ENCODE measurements at regions not wholly inside any gene's neighbourhood (a gene's known extent, or its start where the extent isn't known, plus 50 kb on each side); places are given as distances from the start of the nearest gene placed in this dataset.

GRCh38 chr10:105718207-105718995, 1077.3 kb downstream of the SORCS3 start:
- intact Hi-C loops (cut with micrococcal nuclease) = no loop called here
- DNase-seq (no peak), ATAC-seq (no peak)
- POLR2A ChIA-PET = no interaction called here
- H3K27me3 Mint-ChIP-seq = no peaks in the 10 kb centered on the region
- H3K27ac Mint-ChIP-seq = no peak overlapping the region
- H3K4me1 Mint-ChIP-seq (ENCODE audit: low read depth) = no peaks in the 10 kb centered on the region
- no peaks in the 10 kb centered on the region for H3K9me3 Mint-ChIP-seq
- H3K4me3 Mint-ChIP-seq = no peak overlapping the region
- CTCF ChIA-PET = no interaction called here
- TF ChIP-seq CTCF (IDR thresholded peaks at IDR 0.05) = no peak
- no peaks in the 10 kb centered on the region for H3K36me3 Mint-ChIP-seq (ENCODE audit: low read depth)

GRCh38 chr10:105714728-105715127, 1073.6 kb downstream of the SORCS3 start:
- H3K4me3 Mint-ChIP-seq = no peak overlapping the region
- ChIA-PET CTCF (no interaction called here), POLR2A (no interaction called here)
- peaks cover 3% of the 10 kb centered on the region for H3K9me3 Mint-ChIP-seq
- ATAC-seq (no peak), DNase-seq (no peak)
- TF ChIP-seq CTCF (IDR thresholded peaks at IDR 0.05) = no peak
- H3K4me1 Mint-ChIP-seq (ENCODE audit: low read depth) = no peaks in the 10 kb centered on the region
- no peaks in the 10 kb centered on the region for H3K27me3 Mint-ChIP-seq
- no peak overlapping the region for H3K27ac Mint-ChIP-seq
- no peaks in the 10 kb centered on the region for H3K36me3 Mint-ChIP-seq (ENCODE audit: low read depth)
- intact Hi-C loops (cut with micrococcal nuclease) = no loop called here

GRCh38 chr10:105707603-105708002, 1066.5 kb downstream of the SORCS3 start:
- Mint-ChIP-seq H3K9me3 (peaks cover 3% of the 10 kb centered on the region), H3K27ac (no peak overlapping the region), H3K36me3 (ENCODE audit: low read depth) (no peaks in the 10 kb centered on the region), H3K4me3 (no peak overlapping the region), H3K27me3 (no peaks in the 10 kb centered on the region), H3K4me1 (ENCODE audit: low read depth) (no peaks in the 10 kb centered on the region)
- no peak for DNase-seq
- intact Hi-C loops (cut with micrococcal nuclease) = no loop called here
- POLR2A ChIA-PET = no interaction called here
- no peak for ATAC-seq
- CTCF ChIA-PET = no interaction called here
- TF ChIP-seq CTCF (IDR thresholded peaks at IDR 0.05) = no peak

- H3K4me1 Mint-ChIP-seq (ENCODE audit: low read depth) = no peaks in the 10 kb centered on the region
- no peak overlapping the region for H3K4me3 Mint-ChIP-seq
- intact Hi-C loops (cut with micrococcal nuclease) = no loop called here
- no peaks in the 10 kb centered on the region for H3K36me3 Mint-ChIP-seq (ENCODE audit: low read depth)
- ChIA-PET CTCF (interaction anchor here (1.2 kb wide), 1 partner anchor 10 kb away, joined by 3 read pairs; no protein-coding TSS in a partner anchor), POLR2A (no interaction called here)
- H3K27ac Mint-ChIP-seq = no peak overlapping the region
- peaks cover 3% of the 10 kb centered on the region for H3K9me3 Mint-ChIP-seq
- ATAC-seq (no peak), DNase-seq (no peak)
- no peak for TF ChIP-seq CTCF (IDR thresholded peaks at IDR 0.05)
- no peaks in the 10 kb centered on the region for H3K27me3 Mint-ChIP-seq
Observed at GRCh38 chr10:105706281-105707026, 1065.4 kb downstream of the SORCS3 start.

GRCh38 chr10:105702211-105702610, 1061.1 kb downstream of the SORCS3 start:
- CTCF ChIA-PET = interaction anchor here (0.8 kb wide), 1 partner anchor 14 kb away, joined by 3 read pairs; no protein-coding TSS in a partner anchor
- TF ChIP-seq CTCF (IDR thresholded peaks at IDR 0.05) = no peak
- POLR2A ChIA-PET = no interaction called here
- no peak overlapping the region for H3K27ac Mint-ChIP-seq
- H3K27me3 Mint-ChIP-seq = no peaks in the 10 kb centered on the region
- intact Hi-C loops (cut with micrococcal nuclease) = no loop called here
- no peaks in the 10 kb centered on the region for H3K36me3 Mint-ChIP-seq (ENCODE audit: low read depth)
- DNase-seq (no peak), ATAC-seq (no peak)
- H3K9me3 Mint-ChIP-seq = no peaks in the 10 kb centered on the region
- H3K4me1 Mint-ChIP-seq (ENCODE audit: low read depth) = no peaks in the 10 kb centered on the region
- H3K4me3 Mint-ChIP-seq = no peak overlapping the region
